Astrocyte (in vitro differentiated cells and primary cell): ENCODE measurements at regions not wholly inside any gene's neighbourhood (a gene's known extent, or its start where the extent isn't known, plus 50 kb on each side); places are given as distances from the start of the nearest gene placed in this dataset.

Source experiments
- CTCF ChIP-seq: IDR thresholded peaks from 2 replicates; pipeline ENCODE4 v1.5.1; 2011; ENCODE audit warnings: low read depth, mild to moderate bottlenecking, inconsistent platforms, low read length, moderate library complexity; ENCODE audit not compliant: insufficient read depth
- EZH2 ChIP-seq: IDR thresholded peaks from 2 replicates; pipeline ENCODE4 v1.6.1; 2012; ENCODE audit warnings: mild to moderate bottlenecking, low read length, inconsistent platforms; ENCODE audit not compliant: insufficient read depth

DNA sequence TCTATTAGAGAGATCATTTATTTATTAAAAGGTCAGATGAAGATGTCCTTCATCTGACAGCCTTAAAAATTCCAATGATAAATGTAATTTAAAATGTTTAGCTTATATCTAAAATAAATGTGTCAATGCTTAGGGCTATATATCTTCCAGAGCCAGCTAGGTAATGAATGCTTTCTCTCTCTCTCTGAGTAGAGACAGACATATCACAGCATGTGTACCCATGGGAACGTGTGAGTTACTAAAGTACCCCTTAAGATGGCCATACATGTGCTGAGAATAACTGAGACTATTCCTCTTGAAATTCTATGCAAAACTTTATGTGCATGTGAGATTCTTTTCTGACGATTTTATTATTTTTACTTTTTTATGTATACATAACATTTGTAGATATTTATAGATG is 420.9 kb upstream of the ST6GAL2 start:
- no peak for TF ChIP-seq CTCF
- no peak for TF ChIP-seq EZH2
